DOHH2 (cell line): ENCODE measurements at regions not wholly inside any gene's neighbourhood (a gene's known extent, or its start where the extent isn't known, plus 50 kb on each side); places are given as distances from the start of the nearest gene placed in this dataset.

ENCODE experiments used
- H3F3A ChIP-seq: fragments of 200-600 bp; sonication (generic), shearing (Covaris generic); 2 replicates; pipeline ENCODE4 v1.6.0; 2016; ENCODE audit warnings: antibody characterized with exemption, mild to moderate bottlenecking; ENCODE audit not compliant: control insufficient read depth, insufficient read depth
- H3K27ac ChIP-seq: fragments of 200-600 bp; sonication (generic); 2 replicates; pipeline ENCODE4 v1.5.1; 2014; ENCODE audit warnings: low read depth, mild to moderate bottlenecking, low read length, moderate library complexity
- H3K27me3 ChIP-seq: fragments of 200-600 bp; sonication (generic); 2 replicates; pipeline ENCODE4 v1.6.1; 2014; ENCODE audit warnings: mild to moderate bottlenecking, low read length, mixed read lengths; ENCODE audit not compliant: control insufficient read depth
- H3K36me3 ChIP-seq: fragments of 200-600 bp; sonication (generic); 2 replicates; pipeline ENCODE4 v1.6.1; 2014; ENCODE audit warnings: mild to moderate bottlenecking, low read length, moderate library complexity, mixed read lengths; ENCODE audit not compliant: control insufficient read depth
- H3K4me1 ChIP-seq: fragments of 200-600 bp; sonication (generic); 2 replicates; pipeline ENCODE4 v1.6.1; 2014; ENCODE audit warnings: mild to moderate bottlenecking, low read length, mixed read lengths; ENCODE audit not compliant: control insufficient read depth
- H3K4me2 ChIP-seq: fragments of 200-600 bp; sonication (generic); 2 replicates; pipeline ENCODE4 v1.6.0; 2014; ENCODE audit warnings: mild to moderate bottlenecking, low read length, moderate library complexity
- H3K4me3 ChIP-seq: fragments of 200-600 bp; sonication (generic); 2 replicates; pipeline ENCODE4 v1.5.1; 2014; ENCODE audit warnings: mild to moderate bottlenecking, low read length, mixed read lengths
- H3K79me2 ChIP-seq: fragments of 200-600 bp; sonication (generic); 2 replicates; pipeline ENCODE4 v1.6.1; 2014; ENCODE audit warnings: mild to moderate bottlenecking, low read length, mixed read lengths; ENCODE audit not compliant: control insufficient read depth
- H3K9me2 ChIP-seq: fragments of 200-600 bp; sonication (generic); replicated peaks from 2 replicates; pipeline ENCODE4 v1.6.1; 2014; ENCODE audit warnings: mild to moderate bottlenecking, low read length, mixed read lengths; ENCODE audit not compliant: control insufficient read depth
- H3K9me3 ChIP-seq: fragments of 200-600 bp; sonication (generic); 2 replicates; pipeline ENCODE4 v1.6.1; 2014; ENCODE audit warnings: antibody characterized with exemption, low read length, mixed read lengths; ENCODE audit not compliant: control insufficient read depth, insufficient read depth
- H4K20me1 ChIP-seq: fragments of 200-600 bp; sonication (generic); 2 replicates; pipeline ENCODE4 v1.6.0; 2014; ENCODE audit warnings: low read depth, mild to moderate bottlenecking, antibody characterized with exemption, low read length, moderate library complexity; ENCODE audit not compliant: control insufficient read depth, insufficient read depth
- CTCF ChIP-seq: fragments of 200-600 bp; sonication (generic); IDR thresholded peaks from one replicate; pipeline ENCODE4 v1.5.1; 2014; ENCODE audit warnings: antibody characterized with exemption, mild to moderate bottlenecking, low read depth, low read length; ENCODE audit not compliant: poor library complexity, severe bottlenecking
- EZH2phosphoT487 ChIP-seq: fragments of 200-600 bp; sonication (generic); IDR thresholded peaks from 2 replicates; pipeline ENCODE4 v1.6.1; 2017; ENCODE audit warnings: borderline replicate concordance, mild to moderate bottlenecking, antibody characterized with exemption, low read length, moderate library complexity, mixed read lengths

GRCh38 chr1:187680823-187681222 lies 852.1 kb downstream of the PLA2G4A start:
- no peak overlapping the region for H3K4me3 ChIP-seq
- no peak for TF ChIP-seq EZH2phosphoT487
- H3F3A ChIP-seq, result no peaks in the 10 kb centered on the region
- no peaks in the 10 kb centered on the region for H3K27me3 ChIP-seq
- no peak overlapping the region for H3K27ac ChIP-seq
- H3K9me3 ChIP-seq, result no peaks in the 10 kb centered on the region
- no peak overlapping the region for H3K4me2 ChIP-seq
- H3K4me1 ChIP-seq, result no peaks in the 10 kb centered on the region
- no peaks in the 10 kb centered on the region for H3K36me3 ChIP-seq
- no peaks in the 10 kb centered on the region for H3K9me2 ChIP-seq
- no peaks in the 10 kb centered on the region for H4K20me1 ChIP-seq
- H3K79me2 ChIP-seq, result no peaks in the 10 kb centered on the region

- Histone ChIP-seq H3K27ac (no peak overlapping the region), H3K36me3 (no peaks in the 10 kb centered on the region), H3K4me3 (no peak overlapping the region), H3F3A (no peaks in the 10 kb centered on the region), H3K4me1 (no peaks in the 10 kb centered on the region), H3K9me2 (no peaks in the 10 kb centered on the region), H3K79me2 (no peaks in the 10 kb centered on the region), H3K4me2 (no peak overlapping the region), H3K27me3 (no peaks in the 10 kb centered on the region), H4K20me1 (no peaks in the 10 kb centered on the region), H3K9me3 (no peaks in the 10 kb centered on the region)
- no peak for TF ChIP-seq EZH2phosphoT487
- no peak for TF ChIP-seq CTCF
Observed at GRCh38 chr1:187682112-187682511, 853.4 kb downstream of the PLA2G4A start.

- no peaks in the 10 kb centered on the region for H4K20me1 ChIP-seq
- H3F3A ChIP-seq, result no peaks in the 10 kb centered on the region
- no peaks in the 10 kb centered on the region for H3K9me3 ChIP-seq
- no peak overlapping the region for H3K27ac ChIP-seq
- no peaks in the 10 kb centered on the region for H3K27me3 ChIP-seq
- no peaks in the 10 kb centered on the region for H3K4me1 ChIP-seq
- H3K79me2 ChIP-seq, result no peaks in the 10 kb centered on the region
- TF ChIP-seq EZH2phosphoT487, result no peak
- TF ChIP-seq CTCF, result no peak
- H3K36me3 ChIP-seq, result no peaks in the 10 kb centered on the region
- no peak overlapping the region for H3K4me2 ChIP-seq
- no peak overlapping the region for H3K4me3 ChIP-seq
- H3K9me2 ChIP-seq, result no peaks in the 10 kb centered on the region
Observed at GRCh38 chr1:187685333-187685732, 856.6 kb downstream of the PLA2G4A start.

GRCh38 chr1:187689129-187689528 lies 860.4 kb downstream of the PLA2G4A start:
- H3K27ac ChIP-seq, result no peak overlapping the region
- no peaks in the 10 kb centered on the region for H3K36me3 ChIP-seq
- TF ChIP-seq EZH2phosphoT487 (no peak), CTCF (no peak)
- H3K9me3 ChIP-seq, result no peaks in the 10 kb centered on the region
- no peaks in the 10 kb centered on the region for H4K20me1 ChIP-seq
- H3F3A ChIP-seq, result no peaks in the 10 kb centered on the region
- H3K4me3 ChIP-seq, result no peak overlapping the region
- H3K79me2 ChIP-seq, result no peaks in the 10 kb centered on the region
- H3K9me2 ChIP-seq, result no peaks in the 10 kb centered on the region
- no peak overlapping the region for H3K4me2 ChIP-seq
- H3K4me1 ChIP-seq, result no peaks in the 10 kb centered on the region
- no peaks in the 10 kb centered on the region for H3K27me3 ChIP-seq
